ENCODE measurements at regions not wholly inside any gene's neighbourhood (a gene's known extent, or its start where the extent isn't known, plus 50 kb on each side); places are given as distances from the start of the nearest gene placed in this dataset.

GRCh38 chr10:30176182-30176581 lies 116.8 kb upstream of the JCAD start:
- Histone ChIP-seq H3K9me3 (ENCODE audit: control insufficient read depth, insufficient read depth, low read depth, low read length) (no peaks in the 10 kb centered on the region), H3K27ac (ENCODE audit: extremely low read depth, low read depth, low read length) (no peak overlapping the region), H3K4me1 (ENCODE audit: control insufficient read depth, insufficient read depth, low read length) (no peaks in the 10 kb centered on the region), H3K36me3 (ENCODE audit: control insufficient read depth in 2 of 2, insufficient read depth in 1 of 2, low read length in 2 of 2) (no peaks in the 10 kb centered on the region), H3K4me3 (ENCODE audit: low read depth, low read length) (no peak overlapping the region)
- CTCF ChIA-PET: no interaction called here
- POLR2A ChIA-PET: no interaction called here
- TF ChIP-seq SP7 (tag by site-specific recombination; IDR thresholded peaks at IDR 0.05): no peak

GRCh38 chr10:30172673-30173072 lies 113.3 kb upstream of the JCAD start:
- ChIA-PET CTCF (interaction anchor here (0.6 kb wide), 1 partner anchor 786 kb away, joined by 5 read pairs; no protein-coding TSS in a partner anchor), POLR2A (no interaction called here)
- TF ChIP-seq ZNF138 (tag by site-specific recombination; IDR thresholded peaks at IDR 0.05; ENCODE audit: borderline replicate concordance): no peak
- TF ChIP-seq ZNF530 (tag by site-specific recombination; IDR thresholded peaks at IDR 0.05; ENCODE audit: low read depth): no peak
- TF ChIP-seq, protein P1, sequence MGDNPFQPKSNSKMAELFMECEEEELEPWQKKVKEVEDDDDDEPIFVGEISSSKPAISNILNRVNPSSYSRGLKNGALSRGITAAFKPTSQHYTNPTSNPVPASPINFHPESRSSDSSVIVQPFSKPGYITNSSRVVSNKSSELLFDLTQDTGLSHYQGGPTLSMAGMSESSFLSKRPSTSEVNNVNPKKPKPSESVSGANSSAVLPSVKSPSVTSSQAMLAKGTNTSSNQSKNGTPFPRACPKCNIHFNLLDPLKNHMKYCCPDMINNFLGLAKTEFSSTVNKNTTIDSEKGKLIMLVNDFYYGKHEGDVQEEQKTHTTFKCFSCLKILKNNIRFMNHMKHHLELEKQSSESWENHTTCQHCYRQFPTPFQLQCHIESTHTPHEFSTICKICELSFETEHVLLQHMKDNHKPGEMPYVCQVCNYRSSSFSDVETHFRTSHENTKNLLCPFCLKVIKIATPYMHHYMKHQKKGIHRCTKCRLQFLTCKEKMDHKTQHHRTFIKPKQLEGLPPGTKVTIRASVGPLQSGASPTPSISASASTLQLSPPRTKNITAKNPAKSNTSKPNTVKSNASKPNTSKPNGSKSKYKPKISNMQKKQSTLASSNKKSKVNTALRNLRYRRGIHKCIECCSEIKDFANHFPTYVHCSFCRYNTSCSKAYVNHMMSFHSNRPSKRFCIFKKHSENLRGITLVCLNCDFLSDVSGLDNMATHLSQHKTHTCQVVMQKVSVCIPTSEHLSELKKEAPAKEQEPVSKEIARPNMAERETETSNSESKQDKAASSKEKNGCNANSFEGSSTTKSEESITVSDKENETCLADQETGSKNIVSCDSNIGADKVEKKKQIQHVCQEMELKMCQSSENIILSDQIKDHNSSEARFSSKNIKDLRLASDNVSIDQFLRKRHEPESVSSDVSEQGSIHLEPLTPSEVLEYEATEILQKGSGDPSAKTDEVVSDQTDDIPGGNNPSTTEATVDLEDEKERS (tag by site-specific recombination; IDR thresholded peaks at IDR 0.05): no peak
- TF ChIP-seq ZNF558 (tag by site-specific recombination; IDR thresholded peaks at IDR 0.05): no peak
- no peak for TF ChIP-seq ZNF423 (tag by site-specific recombination; IDR thresholded peaks at IDR 0.05)
- TF ChIP-seq ZNF174 (tag by site-specific recombination; IDR thresholded peaks at IDR 0.05): no peak
- no peak for TF ChIP-seq CTCF (tag by site-specific recombination; IDR thresholded peaks at IDR 0.05)
- no peak for TF ChIP-seq SP7 (tag by site-specific recombination; IDR thresholded peaks at IDR 0.05)
- TF ChIP-seq ZNF664 (tag by site-specific recombination; IDR thresholded peaks at IDR 0.05): no peak
- TF ChIP-seq, protein P2, sequence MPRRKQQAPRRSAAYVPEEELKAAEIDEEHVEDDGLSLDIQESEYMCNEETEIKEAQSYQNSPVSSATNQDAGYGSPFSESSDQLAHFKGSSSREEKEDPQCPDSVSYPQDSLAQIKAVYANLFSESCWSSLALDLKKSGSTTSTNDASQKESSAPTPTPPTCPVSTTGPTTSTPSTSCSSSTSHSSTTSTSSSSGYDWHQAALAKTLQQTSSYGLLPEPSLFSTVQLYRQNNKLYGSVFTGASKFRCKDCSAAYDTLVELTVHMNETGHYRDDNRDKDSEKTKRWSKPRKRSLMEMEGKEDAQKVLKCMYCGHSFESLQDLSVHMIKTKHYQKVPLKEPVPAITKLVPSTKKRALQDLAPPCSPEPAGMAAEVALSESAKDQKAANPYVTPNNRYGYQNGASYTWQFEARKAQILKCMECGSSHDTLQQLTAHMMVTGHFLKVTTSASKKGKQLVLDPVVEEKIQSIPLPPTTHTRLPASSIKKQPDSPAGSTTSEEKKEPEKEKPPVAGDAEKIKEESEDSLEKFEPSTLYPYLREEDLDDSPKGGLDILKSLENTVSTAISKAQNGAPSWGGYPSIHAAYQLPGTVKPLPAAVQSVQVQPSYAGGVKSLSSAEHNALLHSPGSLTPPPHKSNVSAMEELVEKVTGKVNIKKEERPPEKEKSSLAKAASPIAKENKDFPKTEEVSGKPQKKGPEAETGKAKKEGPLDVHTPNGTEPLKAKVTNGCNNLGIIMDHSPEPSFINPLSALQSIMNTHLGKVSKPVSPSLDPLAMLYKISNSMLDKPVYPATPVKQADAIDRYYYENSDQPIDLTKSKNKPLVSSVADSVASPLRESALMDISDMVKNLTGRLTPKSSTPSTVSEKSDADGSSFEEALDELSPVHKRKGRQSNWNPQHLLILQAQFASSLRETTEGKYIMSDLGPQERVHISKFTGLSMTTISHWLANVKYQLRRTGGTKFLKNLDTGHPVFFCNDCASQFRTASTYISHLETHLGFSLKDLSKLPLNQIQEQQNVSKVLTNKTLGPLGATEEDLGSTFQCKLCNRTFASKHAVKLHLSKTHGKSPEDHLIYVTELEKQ (tag by site-specific recombination; IDR thresholded peaks at IDR 0.05; ENCODE audit: borderline replicate concordance): no peak
- no peak for TF ChIP-seq ZNF473 (tag by site-specific recombination; IDR thresholded peaks at IDR 0.05)
- TF ChIP-seq ZNF239 (tag by site-specific recombination; IDR thresholded peaks at IDR 0.05): no peak
- no peak for TF ChIP-seq KLF1 (tag by site-specific recombination; IDR thresholded peaks at IDR 0.05)
- no peak for TF ChIP-seq ZNF561 (tag by site-specific recombination; IDR thresholded peaks at IDR 0.05; ENCODE audit: borderline replicate concordance)
- no peak for TF ChIP-seq ZNF624 (tag by site-specific recombination; IDR thresholded peaks at IDR 0.05)
- TF ChIP-seq ZNF623 (tag by site-specific recombination; IDR thresholded peaks at IDR 0.05): no peak
- no peak for TF ChIP-seq ZNF510 (tag by site-specific recombination; IDR thresholded peaks at IDR 0.05; ENCODE audit: insufficient replicate concordance)
- TF ChIP-seq ZNF433 (tag by site-specific recombination; IDR thresholded peaks at IDR 0.05; ENCODE audit: low read depth): no peak

More at GRCh38 chr10:30172673-30173072, 113.3 kb upstream of the JCAD start:
- no peak overlapping the region for H3K27ac ChIP-seq (ENCODE audit: extremely low read depth, low read depth, low read length)
- H3K9me3 ChIP-seq (ENCODE audit: control insufficient read depth, insufficient read depth, low read depth, low read length): no peaks in the 10 kb centered on the region
- H3K4me3 ChIP-seq (ENCODE audit: low read depth, low read length): no peak overlapping the region
- no peaks in the 10 kb centered on the region for H3K36me3 ChIP-seq (ENCODE audit: control insufficient read depth in 2 of 2, insufficient read depth in 1 of 2, low read length in 2 of 2)
- H3K4me1 ChIP-seq (ENCODE audit: control insufficient read depth, insufficient read depth, low read length): no peaks in the 10 kb centered on the region

Measured in HEK293 (cell line).